NCI-H524 treated with DMSO at 0.1 percent for 48 hours (cell line): ENCODE measurements at regions not wholly inside any gene's neighbourhood (a gene's known extent, or its start where the extent isn't known, plus 50 kb on each side); places are given as distances from the start of the nearest gene placed in this dataset.
"Not testable (repeated sequence)": the region's sequence is repeated elsewhere in the genome, so short reads cannot be mapped to it uniquely, and the experiment has no call there.

Experiments used
- DNase-seq: peaks from one replicate; lab custom pipeline; 2025; lab: John Stamatoyannopoulos, UW

GRCh38 chr13:21228738-21229137, 52.3 kb downstream of the MRPL57 start:
- no peak for DNase-seq

GRCh38 chr13:21229241-21230024, 53.0 kb downstream of the MRPL57 start:
- no peak for DNase-seq

GRCh38 chr13:21230516-21230915, 54.1 kb downstream of the MRPL57 start:
- no peak for DNase-seq

- no peak for DNase-seq
These were observed 55.0 kb downstream of the MRPL57 start for GRCh38 chr13:21231426-21231940.

- DNase-seq = no peak
These were observed 55.7 kb downstream of the MRPL57 start for GRCh38 chr13:21232196-21232595.

GRCh38 chr13:21232599-21232998, 56.1 kb downstream of the MRPL57 start:
- no peak for DNase-seq

GRCh38 chr13:21233086-21233485, 56.6 kb downstream of the MRPL57 start:
- no peak for DNase-seq

GRCh38 chr13:21234526-21234925, 58.1 kb downstream of the MRPL57 start:
- no peak for DNase-seq

- DNase-seq = no peak
These were observed 58.7 kb downstream of the MRPL57 start for GRCh38 chr13:21235174-21235573.

GRCh38 chr13:21237081-21237480, 60.6 kb downstream of the MRPL57 start:
- DNase-seq = no peak

- DNase-seq = no peak
These were observed 61.8 kb downstream of the MRPL57 start for GRCh38 chr13:21238267-21238666.

GRCh38 chr13:21240586-21240985, 64.1 kb downstream of the MRPL57 start:
- peak; percentile 87 for DNase-seq

- no peak for DNase-seq
These were observed 65.8 kb downstream of the MRPL57 start for GRCh38 chr13:21242236-21242635.

- no peak for DNase-seq
These were observed 66.8 kb downstream of the MRPL57 start for GRCh38 chr13:21243045-21243897.

- DNase-seq = not testable (repeated sequence)
These were observed 67.4 kb downstream of the MRPL57 start for GRCh38 chr13:21243898-21244184.

- no peak for DNase-seq
These were observed 70.4 kb downstream of the MRPL57 start for GRCh38 chr13:21246761-21247452.

GRCh38 chr13:21256351-21256761, 79.9 kb downstream of the MRPL57 start:
- no peak for DNase-seq

GRCh38 chr13:21256891-21257290, 80.4 kb downstream of the MRPL57 start:
- no peak for DNase-seq

GRCh38 chr13:21259571-21260455, 83.4 kb downstream of the MRPL57 start:
- DNase-seq = no peak

GRCh38 chr13:21260561-21261290, 84.3 kb downstream of the MRPL57 start:
- not testable (repeated sequence) for DNase-seq
